NCI-H1105 (cell line): ENCODE measurements at regions not wholly inside any gene's neighbourhood (a gene's known extent, or its start where the extent isn't known, plus 50 kb on each side); places are given as distances from the start of the nearest gene placed in this dataset.

Source experiments
- DNase-seq: peaks from one replicate; lab custom pipeline; 2025; lab: John Stamatoyannopoulos, UW

GRCh38 chr9:108645520-108645919, 210.3 kb downstream of the ACTL7B start:
- no peak for DNase-seq

GRCh38 chr9:108643731-108644510, 211.9 kb downstream of the ACTL7B start:
- DNase-seq: no peak

GRCh38 chr9:108642871-108643270, 212.9 kb downstream of the ACTL7B start:
- DNase-seq: no peak

- DNase-seq: no peak
These were observed 215.6 kb downstream of the ACTL7B start for GRCh38 chr9:108640230-108640629.

GRCh38 chr9:108639696-108640095, 216.1 kb downstream of the ACTL7B start:
- no peak for DNase-seq

- DNase-seq: no peak
These were observed 216.7 kb downstream of the ACTL7B start for GRCh38 chr9:108639091-108639490.

- no peak for DNase-seq
These were observed 218.4 kb downstream of the ACTL7B start for GRCh38 chr9:108637340-108637739.

GRCh38 chr9:108636013-108636412, 219.8 kb downstream of the ACTL7B start:
- DNase-seq: no peak

- DNase-seq: no peak
These were observed 220.9 kb downstream of the ACTL7B start for GRCh38 chr9:108634672-108635462.

- DNase-seq: peak; percentile 69
These were observed 221.6 kb downstream of the ACTL7B start for GRCh38 chr9:108634204-108634603.

- no peak for DNase-seq
These were observed 224.1 kb downstream of the ACTL7B start for GRCh38 chr9:108631496-108632285.

- DNase-seq: no peak
These were observed 227.5 kb downstream of the ACTL7B start for GRCh38 chr9:108628316-108628715.

GRCh38 chr9:108626743-108627142, 229.0 kb downstream of the ACTL7B start:
- no peak for DNase-seq

GRCh38 chr9:108621991-108622855, 233.6 kb downstream of the ACTL7B start:
- DNase-seq: no peak

- DNase-seq: no peak
These were observed 235.0 kb downstream of the ACTL7B start for GRCh38 chr9:108620767-108621166.

GRCh38 chr9:108618906-108619550, 236.8 kb downstream of the ACTL7B start:
- no peak for DNase-seq

GRCh38 chr9:108617676-108618075, 238.1 kb downstream of the ACTL7B start:
- no peak for DNase-seq

- no peak for DNase-seq
These were observed 240.6 kb downstream of the ACTL7B start for GRCh38 chr9:108615152-108615551.

GRCh38 chr9:108612513-108612912, 243.3 kb downstream of the ACTL7B start:
- no peak for DNase-seq

GRCh38 chr9:108609897-108610253, 245.9 kb downstream of the ACTL7B start:
- no peak for DNase-seq
